Sigmoid colon (tissue), 6 donors: ENCODE measurements at regions not wholly inside any gene's neighbourhood (a gene's known extent, or its start where the extent isn't known, plus 50 kb on each side); places are given as distances from the start of the nearest gene placed in this dataset.

ENCODE experiments used
- DNase-seq: peaks from one replicate; pipeline ENCODE4 v3.0.0-alpha.2; 2019
- H3K27ac ChIP-seq, 4 donors: fragments of 200-600 bp; sonication (generic); one replicate each; pipeline ENCODE4 v1.5.1; 2016 to 2019; ENCODE audit warnings: mild to moderate bottlenecking in 1 of 4
- H3K27me3 ChIP-seq, 3 donors: fragments of 200-600 bp; sonication (generic); one replicate each; pipeline ENCODE4 v1.5.1; 2019; ENCODE audit warnings: mild to moderate bottlenecking in 1 of 3
- H3K36me3 ChIP-seq, 4 donors: fragments of 200-600 bp; sonication (generic); one replicate each; pipeline ENCODE4 v1.5.1; 2016 to 2019
- H3K4me1 ChIP-seq, 4 donors: fragments of 200-600 bp; sonication (generic); one replicate each; pipeline ENCODE4 v1.5.1; 2017 to 2019
- H3K4me3 ChIP-seq, 4 donors: fragments of 200-600 bp; sonication (generic); one replicate each; pipeline ENCODE4 v1.5.1; 2017 to 2019; ENCODE audit warnings: mild to moderate bottlenecking in 2 of 4, moderate library complexity in 1 of 4
- H3K9me3 ChIP-seq, 4 donors: fragments of 200-600 bp in 3 of 4; sonication (generic) in 3 of 4; one replicate each; pipeline versions ENCODE4 v1.5.1 to v1.6.1; 2013 to 2019
- CTCF ChIP-seq, 4 experiments: fragments of 450-650 bp in 3 of 4; fragments of 200-600 bp in 1 of 4; IDR thresholded peaks; one replicate each; pipeline ENCODE4 v1.5.1; 2016 to 2019; ENCODE audit warnings: antibody characterized with exemption in 4 of 4, mild to moderate bottlenecking in 3 of 4, moderate library complexity in 2 of 4
- EP300 ChIP-seq, 4 donors: sonication (generic); formaldehyde crosslinking; IDR thresholded peaks; one replicate each; pipeline ENCODE4 v1.6.1; 2017; ENCODE audit warnings: antibody characterized with exemption in 4 of 4
- POLR2A ChIP-seq, 2 donors: fragments of 450-650 bp; IDR thresholded peaks; one replicate each; pipeline ENCODE4 v1.6.1; 2016; ENCODE audit warnings: antibody characterized with exemption in 2 of 2, mild to moderate bottlenecking in 2 of 2, moderate library complexity in 2 of 2
- POLR2AphosphoS5 ChIP-seq, 4 donors: sonication (generic); formaldehyde crosslinking; IDR thresholded peaks; one replicate each; pipeline ENCODE4 v1.6.1; 2017; ENCODE audit warnings: antibody characterized with exemption in 4 of 4
- WGBS, 2 donors: extraction: QIAGEN DNeasy Blood & Tissue Kit; methylation state at CpG; one replicate each; pipeline ENCODE4 v1.1.7; 2013; 5-methylcytosine and 5-hydroxymethylcytosine counted together
- intact Hi-C: fragments of 100-400 bp; cut with DNase I; formaldehyde crosslinking; loops from one replicate; pipeline ENCODE4 v1.15.1; 2023
- donor health status: healthy with polysubstance abuse.
- donor health status: healthy.

GRCh38 chr12:115185506-115185905, 501.5 kb upstream of the TBX3 start:
- 71% methylated on average over 4 of the region's 4 CpGs for WGBS, 2 donors
- Histone ChIP-seq H3K9me3 (no peaks in the 10 kb centered on the region), H3K27me3 (no peaks in the 10 kb centered on the region), H3K27ac (no peak overlapping the region), H3K4me1 (no peaks in the 10 kb centered on the region), H3K4me3 (no peak overlapping the region), H3K36me3 (no peaks in the 10 kb centered on the region)
- intact Hi-C loops = no loop called here
- no peak for TF ChIP-seq CTCF (IDR thresholded peaks at IDR 0.05)
- TF ChIP-seq EP300 (IDR thresholded peaks at IDR 0.05) = no peak
- no peak for TF ChIP-seq POLR2AphosphoS5 (IDR thresholded peaks at IDR 0.05)
- no peak for TF ChIP-seq POLR2A (IDR thresholded peaks at IDR 0.05)
- no peak for DNase-seq

DNA sequence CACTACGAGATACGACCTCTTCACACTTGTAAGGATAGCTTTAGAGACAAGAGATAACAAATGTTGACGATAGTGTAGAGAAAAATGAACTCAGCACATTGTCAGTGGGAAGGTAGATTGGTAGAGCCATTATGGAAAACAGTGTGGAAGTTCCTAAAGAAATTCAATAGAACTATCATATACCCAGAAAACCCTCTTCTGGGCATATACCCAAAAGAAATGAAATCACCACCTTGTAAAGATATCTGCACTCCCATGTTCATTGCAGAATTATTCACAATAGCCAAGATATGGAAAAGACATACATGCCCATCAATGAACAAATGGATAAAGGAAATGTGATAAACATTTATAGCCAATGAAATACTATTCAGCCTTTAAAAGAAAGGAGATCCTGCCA, 499.8 kb upstream of the TBX3 start:
- Histone ChIP-seq H3K27me3 (no peaks in the 10 kb centered on the region), H3K9me3 (no peaks in the 10 kb centered on the region), H3K27ac (no peak overlapping the region), H3K36me3 (no peaks in the 10 kb centered on the region), H3K4me1 (no peaks in the 10 kb centered on the region), H3K4me3 (no peak overlapping the region)
- 89 to 95% methylated on average over 3 of the region's 3 CpGs for WGBS, 2 donors
- DNase-seq = no peak
- intact Hi-C loops = no loop called here
- TF ChIP-seq POLR2A (IDR thresholded peaks at IDR 0.05) = no peak
- no peak for TF ChIP-seq CTCF (IDR thresholded peaks at IDR 0.05)
- no peak for TF ChIP-seq EP300 (IDR thresholded peaks at IDR 0.05)
- no peak for TF ChIP-seq POLR2AphosphoS5 (IDR thresholded peaks at IDR 0.05)

DNA sequence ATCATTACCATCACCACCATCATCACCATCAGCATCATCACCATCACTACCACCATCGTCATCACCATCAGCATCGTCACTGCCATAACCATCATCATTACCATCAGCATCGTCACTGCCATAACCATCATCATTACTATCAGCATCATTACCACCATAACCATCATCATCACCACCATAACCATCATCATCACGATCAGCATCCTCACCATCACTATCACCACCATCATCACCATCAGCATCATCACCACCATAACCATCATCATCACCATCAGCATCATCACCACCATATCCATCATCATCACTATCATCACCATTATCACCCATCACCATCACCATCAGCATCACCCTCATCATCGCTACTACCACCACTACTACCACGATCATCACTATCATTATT, 493.9 kb upstream of the TBX3 start:
- H3K36me3 ChIP-seq = no peaks in the 10 kb centered on the region
- intact Hi-C loops = no loop called here
- H3K9me3 ChIP-seq = no peaks in the 10 kb centered on the region
- 96 to 97% methylated on average over 6 of the region's 6 CpGs for WGBS, 2 donors
- no peak overlapping the region for H3K4me3 ChIP-seq
- no peak overlapping the region for H3K27ac ChIP-seq
- TF ChIP-seq POLR2A (IDR thresholded peaks at IDR 0.05) (no peak), POLR2AphosphoS5 (IDR thresholded peaks at IDR 0.05) (no peak), EP300 (IDR thresholded peaks at IDR 0.05) (no peak), CTCF (IDR thresholded peaks at IDR 0.05) (no peak)
- H3K4me1 ChIP-seq = peaks cover 0 to 26% (median 15%) of the 10 kb centered on the region in 4 donors
- DNase-seq = no peak
- no peaks in the 10 kb centered on the region for H3K27me3 ChIP-seq

- Histone ChIP-seq H3K4me3 (no peak overlapping the region), H3K9me3 (no peaks in the 10 kb centered on the region), H3K27ac (no peak overlapping the region), H3K36me3 (no peaks in the 10 kb centered on the region), H3K4me1 (peaks cover 0 to 26% (median 15%) of the 10 kb centered on the region in 4 donors), H3K27me3 (no peaks in the 10 kb centered on the region)
- intact Hi-C loops = no loop called here
- no peak for TF ChIP-seq POLR2AphosphoS5 (IDR thresholded peaks at IDR 0.05)
- TF ChIP-seq EP300 (IDR thresholded peaks at IDR 0.05) = no peak
- TF ChIP-seq CTCF (IDR thresholded peaks at IDR 0.05) = no peak
- no peak for TF ChIP-seq POLR2A (IDR thresholded peaks at IDR 0.05)
- WGBS, 2 donors = 72 to 74% methylated on average over 3 of the region's 3 CpGs
- DNase-seq = no peak
These were observed 492.9 kb upstream of the TBX3 start for GRCh38 chr12:115176741-115177400.

DNA sequence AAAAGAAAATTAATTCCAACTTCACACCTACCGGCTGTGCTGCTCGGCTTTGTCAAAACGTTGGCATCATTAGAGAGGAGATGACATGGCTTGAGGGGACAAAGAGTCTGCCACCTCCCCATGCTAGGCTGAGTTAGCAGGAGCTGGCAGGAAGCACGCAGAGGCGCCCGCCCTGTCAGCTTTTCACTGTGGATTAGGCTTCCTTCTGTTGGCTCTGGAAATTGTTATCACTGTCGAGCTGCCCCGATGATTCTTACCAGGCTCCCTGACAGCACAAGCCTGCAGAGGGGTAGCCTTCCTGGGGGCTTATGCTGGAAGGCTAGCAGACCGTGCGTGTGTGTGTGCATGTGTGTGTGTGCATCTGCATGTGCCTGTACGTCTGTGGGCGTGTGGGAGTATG, 490.9 kb upstream of the TBX3 start:
- Histone ChIP-seq H3K27ac (peak overlapping the region in 3 of 4 donors; percentile 27 to 41 (median 37)), H3K9me3 (no peaks in the 10 kb centered on the region), H3K4me3 (no peak overlapping the region), H3K4me1 (peaks cover 0 to 26% (median 15%) of the 10 kb centered on the region in 4 donors), H3K36me3 (no peaks in the 10 kb centered on the region), H3K27me3 (no peaks in the 10 kb centered on the region)
- DNase-seq = no peak
- 68 to 85% methylated on average over 12 of the region's 12 CpGs for WGBS, 2 donors
- intact Hi-C loops = loop anchor here (2.0 kb wide), 1 partner anchor 34 kb away; no protein-coding TSS in a partner anchor
- TF ChIP-seq POLR2AphosphoS5 (IDR thresholded peaks at IDR 0.05) (peak; percentile 48 to 86 (median 72)), POLR2A (IDR thresholded peaks at IDR 0.05) (no peak), CTCF (IDR thresholded peaks at IDR 0.05) (no peak)
